SU-DHL-6 (cell line): ENCODE measurements at regions not wholly inside any gene's neighbourhood (a gene's known extent, or its start where the extent isn't known, plus 50 kb on each side); places are given as distances from the start of the nearest gene placed in this dataset.

ENCODE experiments used
- H2AFZ ChIP-seq: fragments of 200-600 bp; sonication (generic); 2 replicates; pipeline ENCODE4 v1.6.1; 2014; ENCODE audit warnings: low read depth, mild to moderate bottlenecking, moderate library complexity, mixed read lengths, antibody characterized with exemption, low read length; ENCODE audit not compliant: severe bottlenecking
- H3F3A ChIP-seq: fragments of 200-600 bp; shearing (Covaris generic); 2 replicates; pipeline ENCODE4 v1.6.0; 2016; ENCODE audit warnings: antibody characterized with exemption, mild to moderate bottlenecking; ENCODE audit not compliant: insufficient read depth
- H3K27ac ChIP-seq: fragments of 200-600 bp; sonication (generic); 2 replicates; pipeline ENCODE4 v1.5.1; 2016; ENCODE audit warnings: low read depth, mild to moderate bottlenecking, low read length, moderate library complexity, mixed read lengths
- H3K27me3 ChIP-seq: fragments of 200-600 bp; sonication (generic), shearing (Covaris generic); 2 replicates; pipeline ENCODE4 v1.6.0; 2014; ENCODE audit warnings: mild to moderate bottlenecking, low read length
- H3K36me3 ChIP-seq: fragments of 200-600 bp; sonication (generic); 2 replicates; pipeline ENCODE4 v1.6.1; 2014; ENCODE audit warnings: mild to moderate bottlenecking, low read length, mixed read lengths
- H3K4me2 ChIP-seq: fragments of 300-600, 200-600 bp; shearing (Covaris generic), sonication (generic); 2 replicates; pipeline ENCODE4 v1.6.0; 2014; ENCODE audit warnings: low read length, low read depth, mild to moderate bottlenecking; ENCODE audit not compliant: poor library complexity, severe bottlenecking
- H3K4me3 ChIP-seq: fragments of 200-600 bp; sonication (generic); 2 replicates; pipeline ENCODE4 v1.5.1; 2014; ENCODE audit warnings: antibody characterized with exemption, low read length, mild to moderate bottlenecking, mixed read lengths; ENCODE audit not compliant: insufficient read depth, poor library complexity, severe bottlenecking
- H3K79me2 ChIP-seq: fragments of 200-600 bp; sonication (generic); 2 replicates; pipeline ENCODE4 v1.6.1; 2014; ENCODE audit warnings: mild to moderate bottlenecking, low read length, moderate library complexity; ENCODE audit not compliant: insufficient read depth
- H3K9ac ChIP-seq: fragments of 200-600 bp; sonication (generic); 2 replicates; pipeline ENCODE4 v1.7.0; 2014; ENCODE audit warnings: mild to moderate bottlenecking, low read length
- H3K9me2 ChIP-seq: fragments of 200-600 bp; sonication (generic); replicated peaks from 2 replicates; pipeline ENCODE4 v1.6.1; 2014; ENCODE audit warnings: low read length; ENCODE audit not compliant: insufficient read depth
- H3K9me3 ChIP-seq: fragments of 200-600 bp; sonication (generic); 2 replicates; pipeline ENCODE4 v1.6.1; 2014; ENCODE audit warnings: low read length, mixed read lengths; ENCODE audit not compliant: insufficient read depth
- H4K20me1 ChIP-seq: fragments of 200-600 bp; sonication (generic); 2 replicates; pipeline ENCODE4 v1.6.1; 2014; ENCODE audit warnings: low read depth, mild to moderate bottlenecking, antibody characterized with exemption, low read length, moderate library complexity, mixed read lengths
- CTCF ChIP-seq: fragments of 200-600 bp; sonication (generic); IDR thresholded peaks from one replicate; pipeline ENCODE4 v1.5.1; 2017; ENCODE audit warnings: antibody characterized with exemption, mild to moderate bottlenecking, low read length, moderate library complexity; ENCODE audit not compliant: insufficient read depth, poor library complexity, severe bottlenecking
- EZH2phosphoT487 ChIP-seq: fragments of 200-600 bp; sonication (generic), shearing (Covaris generic); conservative IDR thresholded peaks from 2 replicates; pipeline ENCODE4 v1.6.1; 2018; ENCODE audit warnings: mild to moderate bottlenecking, antibody characterized with exemption, low read length, moderate library complexity, mixed read lengths

- Histone ChIP-seq H3K36me3 (no peaks in the 10 kb centered on the region), H3K4me2 (no peak overlapping the region), H2AFZ (no peak overlapping the region), H3K4me3 (no peak overlapping the region), H3K9me3 (no peaks in the 10 kb centered on the region), H3K79me2 (no peaks in the 10 kb centered on the region), H4K20me1 (no peaks in the 10 kb centered on the region), H3K9ac (no peak overlapping the region), H3K9me2 (no peaks in the 10 kb centered on the region), H3K27me3 (no peaks in the 10 kb centered on the region), H3K27ac (no peak overlapping the region), H3F3A (no peaks in the 10 kb centered on the region)
- TF ChIP-seq EZH2phosphoT487 = no peak
- TF ChIP-seq CTCF = no peak
Observed at GRCh38 chr16:86992587-86992986, 324.6 kb downstream of the C16orf95 start.

- no peaks in the 10 kb centered on the region for H4K20me1 ChIP-seq
- no peak overlapping the region for H2AFZ ChIP-seq
- H3K9ac ChIP-seq = no peak overlapping the region
- no peaks in the 10 kb centered on the region for H3K9me3 ChIP-seq
- H3K27me3 ChIP-seq = no peaks in the 10 kb centered on the region
- no peak overlapping the region for H3K4me2 ChIP-seq
- H3K36me3 ChIP-seq = no peaks in the 10 kb centered on the region
- H3K27ac ChIP-seq = no peak overlapping the region
- H3K79me2 ChIP-seq = no peaks in the 10 kb centered on the region
- TF ChIP-seq CTCF = no peak
- no peak for TF ChIP-seq EZH2phosphoT487
- no peaks in the 10 kb centered on the region for H3F3A ChIP-seq
- H3K9me2 ChIP-seq = no peaks in the 10 kb centered on the region
- no peak overlapping the region for H3K4me3 ChIP-seq
Observed at GRCh38 chr16:86993426-86994110, 323.6 kb downstream of the C16orf95 start.

GRCh38 chr16:86994215-86994614, 323.0 kb downstream of the C16orf95 start:
- no peaks in the 10 kb centered on the region for H4K20me1 ChIP-seq
- H3K9ac ChIP-seq = no peak overlapping the region
- no peak overlapping the region for H3K4me3 ChIP-seq
- TF ChIP-seq CTCF = no peak
- TF ChIP-seq EZH2phosphoT487 = no peak
- H3K36me3 ChIP-seq = no peaks in the 10 kb centered on the region
- H3K27ac ChIP-seq = no peak overlapping the region
- no peaks in the 10 kb centered on the region for H3F3A ChIP-seq
- no peaks in the 10 kb centered on the region for H3K9me2 ChIP-seq
- H3K9me3 ChIP-seq = no peaks in the 10 kb centered on the region
- H3K27me3 ChIP-seq = no peaks in the 10 kb centered on the region
- no peaks in the 10 kb centered on the region for H3K79me2 ChIP-seq
- no peak overlapping the region for H3K4me2 ChIP-seq
- H2AFZ ChIP-seq = no peak overlapping the region
